ENCODE measurements at regions not wholly inside any gene's neighbourhood (a gene's known extent, or its start where the extent isn't known, plus 50 kb on each side); places are given as distances from the start of the nearest gene placed in this dataset.
"Not testable (repeated sequence)": the region's sequence is repeated elsewhere in the genome, so short reads cannot be mapped to it uniquely, and the experiment has no call there.

GRCh38 chr3:153885359-153885758, 235.8 kb upstream of the ARHGEF26 start:
- DNase-seq (no peak), ATAC-seq (ENCODE audit: poor library complexity) (no peak)
- intact Hi-C loops (cut with DNase I), result no loop called here

DNA sequence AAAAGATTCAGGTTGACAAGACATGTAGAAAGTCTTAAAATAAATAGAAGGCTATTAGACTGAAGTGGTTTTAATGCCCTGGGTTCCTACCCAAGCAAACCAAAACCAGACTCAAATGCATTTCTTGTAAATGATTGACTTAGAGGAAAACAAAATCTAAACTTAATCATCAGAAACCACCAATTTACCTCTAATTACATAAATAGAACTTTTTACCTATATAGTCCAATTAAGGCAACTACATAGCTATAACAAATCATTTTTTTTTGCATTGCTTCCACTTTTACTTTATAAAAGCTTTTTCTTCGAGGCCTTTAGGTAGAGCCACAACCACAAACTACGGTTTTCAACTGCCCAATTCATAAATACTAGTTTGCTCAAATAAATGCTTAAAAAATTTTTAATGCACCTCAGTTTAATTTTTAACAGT, 231.3 kb upstream of the ARHGEF26 start:
- intact Hi-C loops (cut with DNase I), result no loop called here
- ATAC-seq (ENCODE audit: poor library complexity) (no peak), DNase-seq (no peak)

DNA sequence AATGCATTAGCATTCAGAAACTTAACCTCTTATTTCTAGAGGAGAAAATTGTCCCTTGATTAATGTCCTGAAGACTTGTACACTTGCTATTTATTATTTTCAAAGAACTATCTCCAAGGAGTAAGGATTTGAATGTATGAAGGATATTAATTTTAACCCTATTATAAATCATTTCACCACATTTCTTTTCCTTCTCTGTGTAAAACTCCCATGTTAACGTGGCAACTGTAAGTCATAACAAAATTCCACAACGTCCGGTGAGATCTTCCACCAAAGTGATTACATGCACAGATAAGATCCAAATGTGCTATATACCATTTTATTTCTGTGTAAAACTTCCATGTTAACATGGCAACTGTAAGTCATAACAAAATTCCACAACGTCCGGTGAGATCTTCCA, 229.1 kb upstream of the ARHGEF26 start:
- intact Hi-C loops (cut with DNase I), result no loop called here
- DNase-seq (no peak), ATAC-seq (ENCODE audit: poor library complexity) (no peak)

DNA sequence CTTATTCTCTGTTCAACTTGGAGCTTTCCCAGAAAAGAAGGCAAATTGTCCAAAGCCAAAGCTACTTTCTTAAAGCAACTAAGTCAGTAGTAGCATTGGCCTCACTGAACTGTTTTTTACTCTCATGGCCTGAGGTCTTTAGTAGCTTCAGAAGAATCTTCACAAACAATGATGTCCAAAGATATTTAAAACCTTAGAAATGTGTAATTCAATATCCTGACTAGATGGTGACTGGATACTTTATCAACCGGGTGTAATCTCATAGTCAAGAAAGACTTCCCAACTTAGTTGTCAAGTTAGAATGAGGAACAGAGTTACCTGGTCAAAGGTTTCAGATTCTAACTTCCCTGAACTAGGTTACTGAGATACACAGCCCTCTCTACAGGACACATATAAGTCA, 226.3 kb upstream of the ARHGEF26 start:
- ATAC-seq (ENCODE audit: poor library complexity) (no peak), DNase-seq (no peak)
- intact Hi-C loops (cut with DNase I), result no loop called here

DNA sequence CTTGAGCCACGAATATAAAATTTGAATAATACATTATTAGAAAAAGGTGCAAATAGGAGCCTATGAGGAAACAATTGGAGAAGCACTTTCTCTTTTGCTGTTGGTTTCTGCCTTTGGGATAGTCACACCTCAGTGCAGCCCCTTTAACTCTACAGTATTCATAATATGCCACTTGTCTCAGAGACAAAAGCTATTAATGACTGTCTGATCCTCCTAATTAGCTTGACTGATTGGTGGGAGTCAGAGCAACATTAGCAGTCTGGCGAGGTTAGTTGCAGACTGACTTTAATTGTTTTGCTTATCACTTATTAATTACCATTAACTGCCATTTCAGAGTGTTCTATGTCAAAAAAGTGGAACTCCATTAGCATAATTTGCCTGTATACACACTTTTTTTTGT, 225.0 kb upstream of the ARHGEF26 start:
- intact Hi-C loops (cut with DNase I), result no loop called here
- no peak for ATAC-seq (ENCODE audit: poor library complexity)

GRCh38 chr3:153897025-153897723, 224.0 kb upstream of the ARHGEF26 start:
- no peak for ATAC-seq (ENCODE audit: poor library complexity)
- intact Hi-C loops (cut with DNase I), result no loop called here
- no peak for DNase-seq

More for the DNA sequence above, 225.0 kb upstream of the ARHGEF26 start:
- DNase-seq, result no peak

- no peak for ATAC-seq (ENCODE audit: poor library complexity)
- no peak for DNase-seq
- intact Hi-C loops (cut with DNase I), result no loop called here
Measured at GRCh38 chr3:153897842-153898241, 223.3 kb upstream of the ARHGEF26 start.

DNA sequence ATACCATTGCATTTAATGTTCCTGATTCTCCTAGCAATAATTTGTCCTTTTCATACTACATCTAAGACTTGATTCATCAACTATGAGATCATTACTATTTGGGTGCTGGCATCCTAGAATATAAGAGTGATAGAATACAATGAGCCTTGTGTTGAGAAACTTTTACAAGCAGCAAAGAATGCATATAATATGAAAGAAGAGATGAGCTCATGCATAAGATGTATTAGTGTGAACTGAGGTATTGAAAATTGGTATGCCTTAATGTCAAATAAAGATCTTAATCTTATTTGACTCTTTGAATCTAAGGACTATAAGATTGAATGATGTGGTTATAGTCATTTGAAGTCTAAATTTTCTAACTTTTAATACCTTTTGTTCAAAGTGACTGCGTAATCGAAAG, 220.0 kb upstream of the ARHGEF26 start:
- no peak for ATAC-seq (ENCODE audit: poor library complexity)
- intact Hi-C loops (cut with DNase I), result no loop called here
- no peak for DNase-seq

GRCh38 chr3:153901991-153902390, 219.2 kb upstream of the ARHGEF26 start:
- ATAC-seq (ENCODE audit: poor library complexity) (no peak), DNase-seq (no peak)
- intact Hi-C loops (cut with DNase I), result no loop called here

DNA sequence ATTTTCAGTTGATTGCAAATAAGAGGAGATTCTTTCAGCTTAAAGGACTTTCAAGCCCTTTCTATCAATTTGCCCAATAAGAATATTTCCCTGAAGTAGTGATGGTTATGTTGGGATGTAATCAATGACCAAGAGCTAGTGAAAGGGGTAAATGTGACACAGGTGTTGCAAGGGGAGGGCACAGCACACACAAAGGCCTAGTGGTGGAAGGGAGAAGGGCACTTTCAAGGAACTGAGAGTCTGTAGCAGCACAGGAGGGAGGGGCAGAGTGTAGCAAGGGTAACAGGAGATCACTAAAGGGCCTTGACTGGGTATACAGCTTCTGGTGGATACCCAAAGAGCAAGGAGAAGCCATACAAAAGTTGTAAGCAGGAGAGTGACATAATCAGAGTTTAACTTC, 217.8 kb upstream of the ARHGEF26 start:
- ATAC-seq (ENCODE audit: poor library complexity) (no peak), DNase-seq (no peak)
- intact Hi-C loops (cut with DNase I), result no loop called here

GRCh38 chr3:153906366-153906765, 214.8 kb upstream of the ARHGEF26 start:
- intact Hi-C loops (cut with DNase I), result no loop called here
- no peak for DNase-seq
- ATAC-seq (ENCODE audit: poor library complexity), result no peak

DNA sequence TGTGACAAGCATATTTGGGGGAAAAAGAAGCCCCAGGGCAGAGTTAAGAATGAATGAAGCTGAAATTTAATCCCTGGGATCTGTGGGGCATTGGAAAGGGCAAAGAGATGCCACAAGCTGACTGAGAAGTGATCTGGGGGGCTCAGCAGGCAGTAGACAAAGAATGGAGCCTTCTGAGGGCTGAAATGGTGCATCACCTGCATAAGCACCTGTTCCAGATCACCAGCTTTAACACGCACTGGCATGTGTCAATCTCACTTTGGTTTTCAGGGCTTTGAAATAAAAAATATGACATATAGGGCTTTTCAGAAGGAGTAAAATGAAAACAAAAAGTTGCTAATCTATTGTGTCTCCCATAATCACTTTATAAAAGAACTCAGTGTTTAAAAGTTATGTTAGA, 210.8 kb upstream of the ARHGEF26 start:
- ATAC-seq (ENCODE audit: poor library complexity) (no peak), DNase-seq (no peak)
- intact Hi-C loops (cut with DNase I), result no loop called here

GRCh38 chr3:153911116-153911515, 210.1 kb upstream of the ARHGEF26 start:
- ATAC-seq (ENCODE audit: poor library complexity) (no peak), DNase-seq (no peak)

DNA sequence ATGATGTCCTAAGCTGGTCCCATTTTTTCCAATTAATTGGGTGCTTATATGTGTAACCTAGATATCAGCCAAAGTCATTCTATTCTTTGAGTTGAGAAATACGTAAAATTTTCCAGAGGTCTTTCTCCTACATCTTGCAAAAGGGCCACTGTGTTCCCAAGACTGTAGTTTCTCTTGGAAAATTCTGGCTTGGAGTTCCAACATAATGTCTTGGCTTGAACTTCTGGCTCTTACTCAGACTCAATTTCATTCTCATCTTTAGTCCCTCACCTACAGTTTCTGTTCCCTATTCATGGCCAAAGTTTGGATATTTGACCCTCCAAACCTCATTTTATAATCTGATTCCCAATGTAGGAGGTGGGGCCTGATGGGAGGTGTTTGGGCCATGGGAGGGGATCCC, 201.4 kb upstream of the ARHGEF26 start:
- DNase-seq (no peak), ATAC-seq (ENCODE audit: poor library complexity) (no peak)
- intact Hi-C loops (cut with DNase I), result no loop called here

More at GRCh38 chr3:153911116-153911515, 210.1 kb upstream of the ARHGEF26 start:
- intact Hi-C loops (cut with DNase I), result no loop called here

GRCh38 chr3:153921826-153922225, 199.4 kb upstream of the ARHGEF26 start:
- no peak for DNase-seq
- ATAC-seq (ENCODE audit: poor library complexity), result no peak
- intact Hi-C loops (cut with DNase I), result no loop called here

DNA sequence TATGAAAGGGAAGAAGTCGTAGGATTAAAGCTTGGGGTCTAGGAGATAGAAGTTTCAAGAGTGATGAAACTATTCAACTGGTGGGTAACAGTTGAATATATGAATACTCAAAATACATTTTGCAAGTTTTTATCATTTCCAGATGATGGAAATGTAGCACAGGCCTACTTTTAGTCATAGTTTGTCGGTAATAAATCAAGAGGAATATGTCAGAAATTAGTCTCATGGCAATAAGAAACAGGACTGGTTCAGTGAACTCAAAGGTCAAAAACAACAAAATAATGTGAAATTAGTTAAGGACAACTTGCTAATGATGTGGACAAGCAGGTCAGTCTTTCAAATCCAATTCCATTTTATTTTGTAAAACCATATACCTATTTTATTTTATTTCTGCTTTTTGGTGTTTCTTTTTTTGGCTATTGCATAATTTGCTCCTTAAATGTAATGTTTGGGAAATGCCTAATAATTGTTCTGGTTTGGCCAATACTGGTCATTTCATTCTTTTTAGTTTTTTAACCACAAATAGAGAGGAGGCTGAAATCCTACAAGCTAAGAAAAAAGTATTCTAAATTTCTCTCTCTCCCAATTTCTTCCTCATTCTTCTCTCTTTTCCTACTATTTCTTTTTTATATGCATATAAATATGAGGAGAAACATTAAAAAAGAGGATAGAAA, 195.2 kb upstream of the ARHGEF26 start:
- intact Hi-C loops (cut with DNase I), result no loop called here
- ATAC-seq (ENCODE audit: poor library complexity), result no peak
- DNase-seq, result no peak

- ATAC-seq (ENCODE audit: poor library complexity) (no peak), DNase-seq (no peak)
Measured at GRCh38 chr3:153927107-153927506, 194.1 kb upstream of the ARHGEF26 start.

GRCh38 chr3:153928851-153929250, 192.3 kb upstream of the ARHGEF26 start:
- no peak for DNase-seq
- intact Hi-C loops (cut with DNase I), result no loop called here
- no peak for ATAC-seq (ENCODE audit: poor library complexity)

More at GRCh38 chr3:153927107-153927506, 194.1 kb upstream of the ARHGEF26 start:
- intact Hi-C loops (cut with DNase I), result no loop called here

- ATAC-seq (ENCODE audit: poor library complexity); intact Hi-C loops (cut with DNase I); DNase-seq: not testable (repeated sequence)
Measured at GRCh38 chr3:153933481-153933880, 187.7 kb upstream of the ARHGEF26 start.

- no peak for ATAC-seq (ENCODE audit: poor library complexity)
- intact Hi-C loops (cut with DNase I), result no loop called here
- no peak for DNase-seq
Measured at GRCh38 chr3:153944084-153944483, 177.1 kb upstream of the ARHGEF26 start.
